Kidney glomerular epithelial cell (primary cell): ENCODE measurements at regions not wholly inside any gene's neighbourhood (a gene's known extent, or its start where the extent isn't known, plus 50 kb on each side); places are given as distances from the start of the nearest gene placed in this dataset.
A peak's percentile ranks its signal among the peaks of the same experiment; 100 is the strongest.

Experiments used
- DNase-seq: peaks from one replicate; lab custom pipeline; 2025; lab: John Stamatoyannopoulos, UW

DNA sequence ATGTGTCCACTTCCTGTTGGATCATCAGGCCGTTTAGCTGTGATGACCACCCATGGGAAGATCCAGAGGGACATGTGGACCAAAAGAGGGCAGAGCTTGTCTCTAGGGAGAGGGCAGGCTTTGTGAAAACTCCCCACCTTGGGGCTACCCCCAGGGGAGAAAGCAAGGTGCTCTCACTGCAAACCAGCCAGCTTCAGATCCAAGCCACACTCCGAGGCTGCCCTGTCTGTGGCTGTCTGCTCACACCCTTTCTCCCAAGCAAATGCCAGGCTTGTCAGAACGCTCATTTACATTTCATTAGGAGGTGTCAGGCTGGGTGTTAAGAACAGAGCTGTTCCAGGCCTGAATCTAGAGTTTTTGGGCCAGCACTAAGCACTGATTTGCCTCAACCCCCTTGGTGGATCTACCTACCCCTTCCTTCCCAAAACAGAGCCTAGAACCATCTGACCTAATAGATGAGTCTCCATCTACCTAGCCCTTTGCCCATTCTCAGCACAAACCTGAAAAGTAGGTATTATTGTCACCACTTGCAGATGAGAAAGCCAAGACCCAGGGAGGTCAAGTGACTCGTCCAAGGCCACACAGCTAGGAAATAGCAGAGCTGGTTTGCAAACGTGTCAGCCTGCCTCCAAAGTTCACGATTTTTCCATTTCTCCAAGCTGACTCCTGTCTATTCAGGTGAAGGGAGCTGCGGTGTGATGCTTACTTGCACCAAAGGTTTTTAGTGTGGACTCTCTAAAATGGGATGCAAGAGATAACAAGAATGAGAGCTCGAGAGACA lies 130.9 kb downstream of the EMX2 start:
- DNase-seq: no peak

GRCh38 chr10:117674201-117674600 lies 131.7 kb downstream of the EMX2 start:
- no peak for DNase-seq

DNA sequence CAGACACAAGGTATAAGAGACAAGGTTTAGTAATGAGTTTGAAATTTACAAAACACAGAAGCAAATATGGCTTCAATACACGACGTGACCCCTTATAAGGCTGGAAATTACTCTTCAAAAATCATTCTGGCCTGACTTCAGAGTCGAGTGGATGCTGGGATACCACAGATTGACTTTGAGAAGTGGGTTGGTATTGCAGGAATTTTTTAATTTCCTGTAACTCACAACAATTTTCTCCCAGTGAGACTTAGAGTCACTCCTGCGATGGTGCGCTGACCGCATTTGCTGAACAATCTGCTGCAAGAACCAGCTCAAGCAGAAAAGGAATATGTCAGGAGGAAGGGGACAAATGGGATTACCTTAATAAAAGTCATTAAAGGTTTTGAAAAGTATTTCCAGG lies 132.1 kb downstream of the EMX2 start:
- DNase-seq: peak; percentile 16

DNA sequence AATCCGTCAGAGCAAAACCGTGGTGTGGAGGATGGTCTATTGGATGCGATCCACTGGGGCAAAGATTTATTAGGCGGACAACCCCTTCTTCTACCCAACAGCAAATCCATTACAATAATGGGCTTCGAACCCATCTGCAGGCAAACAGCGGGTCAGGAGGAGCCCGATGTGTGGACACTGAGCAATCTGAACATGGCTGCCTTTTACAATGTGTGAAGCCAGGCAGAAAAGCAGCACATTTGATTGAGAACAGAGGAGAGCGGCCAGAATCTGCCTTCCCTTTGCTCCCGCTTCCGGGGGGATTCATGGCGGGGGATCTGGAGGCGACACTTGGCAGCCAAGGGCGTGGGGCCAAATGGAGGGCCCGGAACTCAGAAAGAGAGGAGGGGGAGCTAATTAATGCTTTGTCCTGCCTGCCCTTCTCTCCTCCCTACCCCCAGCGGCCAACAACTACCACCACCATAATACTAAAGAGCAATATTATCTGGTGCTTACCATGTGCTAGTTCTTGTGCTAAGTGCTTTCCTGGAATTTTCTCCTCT lies 133.0 kb downstream of the EMX2 start:
- DNase-seq: no peak

- DNase-seq: no peak
Measured at GRCh38 chr10:117677239-117677638, 134.7 kb downstream of the EMX2 start.

DNA sequence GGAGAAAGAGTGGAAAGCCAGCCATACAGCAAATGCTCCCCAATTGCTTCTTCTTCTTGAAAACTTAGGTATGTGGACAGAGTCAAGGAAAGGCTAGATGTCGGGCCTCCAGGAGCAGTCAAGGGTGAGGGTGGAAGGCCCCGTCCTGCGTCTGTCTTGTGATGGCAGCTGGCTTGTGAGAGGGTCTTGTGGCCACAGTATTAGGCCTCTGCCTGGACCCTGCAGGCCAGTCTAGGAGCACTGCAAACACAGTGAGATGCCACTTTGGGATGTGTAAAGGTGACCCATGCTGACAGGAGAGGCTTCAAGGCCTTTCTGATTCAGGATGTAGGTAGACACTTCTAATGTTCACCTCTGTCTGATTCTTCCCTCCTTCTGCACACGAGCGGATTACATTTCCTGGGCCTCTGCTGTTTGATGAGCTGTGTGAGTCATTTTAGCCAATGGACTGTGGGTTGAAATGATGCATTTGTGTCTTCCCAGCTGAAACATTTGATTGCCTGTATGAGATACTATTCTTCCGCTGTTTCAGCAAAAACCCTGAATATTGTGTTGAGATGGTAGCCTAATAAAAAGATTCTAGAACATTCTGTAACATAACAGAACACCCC lies 135.4 kb downstream of the EMX2 start:
- DNase-seq: peak; percentile 84

- peak; percentile 92 for DNase-seq
Measured at GRCh38 chr10:117680601-117681000, 138.1 kb downstream of the EMX2 start.

GRCh38 chr10:117681104-117681503 lies 138.6 kb downstream of the EMX2 start:
- no peak for DNase-seq

- DNase-seq: no peak
Measured at GRCh38 chr10:117684046-117684610, 141.6 kb downstream of the EMX2 start.

DNA sequence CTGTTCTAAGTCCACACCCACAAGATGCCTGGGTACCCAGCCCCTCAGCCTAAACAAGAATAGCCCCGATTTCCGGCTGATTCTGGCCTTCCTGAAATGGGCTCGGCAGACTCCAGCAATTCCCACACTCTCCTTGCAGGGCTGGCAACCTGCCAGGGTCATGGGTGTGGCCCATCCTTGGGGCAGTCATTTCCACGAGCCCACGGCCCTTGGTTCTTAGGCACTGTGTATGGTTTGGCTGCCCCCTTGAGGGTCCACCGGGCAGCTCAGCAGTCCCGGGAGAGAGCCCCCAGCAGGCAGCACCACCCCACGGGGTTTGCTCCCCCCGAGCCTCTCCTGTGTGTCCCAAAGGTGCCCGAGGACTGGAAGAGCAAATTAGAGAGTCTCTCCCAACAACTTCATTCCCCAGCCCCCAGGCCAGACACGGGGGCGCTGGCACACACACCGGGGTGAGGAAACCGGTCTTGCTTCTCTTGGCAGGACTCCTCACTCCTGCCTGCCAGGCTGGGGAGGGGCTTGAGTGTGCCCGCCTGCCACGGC lies 142.2 kb downstream of the EMX2 start:
- DNase-seq: no peak

- no peak for DNase-seq
Measured at GRCh38 chr10:117685431-117685830, 142.9 kb downstream of the EMX2 start.

DNA sequence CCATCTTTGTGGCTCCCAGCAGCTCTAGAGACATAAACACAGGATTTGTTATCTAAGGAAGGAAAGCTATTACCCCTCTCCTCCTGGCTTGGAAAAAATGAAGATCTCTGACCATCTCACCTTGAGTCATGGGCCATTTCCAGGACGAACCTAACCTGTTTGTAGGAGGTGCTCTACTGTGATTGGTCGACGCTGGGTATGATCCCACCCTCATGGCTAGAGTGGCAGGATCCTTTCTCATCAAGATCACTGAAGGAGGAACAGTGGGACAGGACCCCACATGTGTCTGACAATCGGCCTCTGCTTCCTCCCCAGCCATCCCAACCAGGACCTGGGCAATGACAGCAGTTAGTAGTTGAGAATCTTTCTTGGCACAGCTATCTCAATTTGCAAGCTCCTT lies 144.1 kb downstream of the EMX2 start:
- DNase-seq: no peak

DNA sequence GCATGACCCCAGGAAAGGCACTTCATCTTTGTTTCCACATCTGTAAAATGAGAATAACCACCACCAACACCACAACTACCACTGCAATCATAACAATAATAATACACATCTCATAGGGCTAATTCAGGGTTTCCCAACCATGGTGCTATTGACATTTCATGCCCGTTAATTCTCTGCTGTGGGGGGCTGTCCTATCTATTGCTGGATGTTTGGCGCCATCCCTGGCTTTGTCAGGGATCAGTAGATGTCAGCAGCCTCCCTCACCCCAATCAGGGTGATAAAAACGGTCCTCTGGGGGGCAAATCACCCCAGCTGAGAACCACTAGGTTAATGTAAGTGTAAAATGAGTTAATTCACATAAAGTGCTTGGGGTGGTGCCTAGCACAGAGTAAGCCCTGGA lies 145.8 kb downstream of the EMX2 start:
- DNase-seq: no peak

GRCh38 chr10:117689566-117689965 lies 147.0 kb downstream of the EMX2 start:
- no peak for DNase-seq

GRCh38 chr10:117690359-117690758 lies 147.8 kb downstream of the EMX2 start:
- no peak for DNase-seq

- DNase-seq: no peak
Measured at GRCh38 chr10:117694190-117694589, 151.6 kb downstream of the EMX2 start.

DNA sequence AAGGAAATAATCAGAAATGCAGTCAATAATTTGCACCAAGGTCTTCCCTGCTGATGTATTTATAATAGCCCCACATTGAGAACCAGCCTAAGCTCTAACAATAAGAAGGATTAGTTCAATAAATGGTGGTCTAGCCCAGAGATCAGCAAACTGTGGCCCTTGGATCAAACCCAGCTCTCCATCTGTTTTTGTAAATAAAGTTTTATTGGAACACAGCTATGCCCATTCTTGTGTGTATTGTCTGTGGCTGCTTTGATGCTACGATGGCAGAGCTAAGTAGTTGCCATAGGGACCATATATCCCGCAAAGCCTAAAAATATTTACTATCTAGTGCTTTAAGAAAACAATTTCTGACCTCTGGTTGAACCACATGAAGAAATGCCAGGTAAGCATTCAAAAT lies 154.9 kb downstream of the EMX2 start:
- DNase-seq: no peak

DNA sequence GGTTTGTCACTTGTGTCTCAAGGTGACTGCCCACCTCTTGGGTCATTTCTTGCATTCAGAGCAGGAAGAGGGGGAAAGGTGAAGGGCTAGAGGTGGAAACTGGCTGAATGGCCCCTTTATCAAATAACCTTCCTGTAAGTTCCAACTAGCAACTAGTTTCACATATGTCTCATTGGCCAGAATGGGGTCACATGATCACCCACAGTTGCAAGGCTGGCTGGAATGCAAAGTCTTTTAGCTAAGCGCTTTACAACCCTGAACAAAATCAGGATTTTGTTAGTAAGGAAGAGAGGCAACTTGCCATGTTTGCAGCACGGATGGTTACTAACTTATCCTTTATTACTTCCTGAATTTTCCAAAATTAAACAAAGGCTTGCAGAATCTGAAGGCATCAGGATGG lies 156.3 kb downstream of the EMX2 start:
- no peak for DNase-seq

DNA sequence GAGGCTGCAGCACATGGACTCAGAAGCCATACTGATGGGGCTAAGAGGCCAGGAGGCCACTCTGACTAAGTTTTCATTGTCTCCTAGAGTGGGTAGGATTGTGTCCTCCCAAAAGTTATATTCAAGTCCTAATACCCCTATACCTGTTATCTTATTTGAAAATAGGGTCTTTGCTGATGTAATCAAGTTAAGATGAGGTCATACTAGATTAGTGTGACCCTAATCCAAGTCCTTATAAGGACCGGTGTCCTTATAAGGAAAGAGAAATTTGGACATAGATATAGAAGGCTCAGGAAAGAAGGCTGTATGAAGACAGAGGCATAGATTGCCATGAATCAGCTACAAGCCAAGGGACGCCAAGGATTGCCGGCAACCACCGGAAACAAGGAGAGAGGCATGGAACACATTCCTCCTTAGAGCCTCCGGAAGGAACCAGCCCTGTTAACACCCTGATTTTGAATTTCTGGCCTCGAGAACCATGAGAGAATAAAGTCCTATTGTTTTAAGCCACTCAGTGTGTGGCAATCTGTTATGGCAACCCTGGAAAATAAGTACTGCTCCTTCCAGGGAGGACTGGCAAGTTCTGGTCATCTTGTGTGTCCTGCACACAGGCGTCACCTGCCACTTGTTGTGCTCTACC lies 157.0 kb downstream of the EMX2 start:
- no peak for DNase-seq

GRCh38 chr10:117710181-117710798 lies 167.7 kb downstream of the EMX2 start:
- DNase-seq: no peak

DNA sequence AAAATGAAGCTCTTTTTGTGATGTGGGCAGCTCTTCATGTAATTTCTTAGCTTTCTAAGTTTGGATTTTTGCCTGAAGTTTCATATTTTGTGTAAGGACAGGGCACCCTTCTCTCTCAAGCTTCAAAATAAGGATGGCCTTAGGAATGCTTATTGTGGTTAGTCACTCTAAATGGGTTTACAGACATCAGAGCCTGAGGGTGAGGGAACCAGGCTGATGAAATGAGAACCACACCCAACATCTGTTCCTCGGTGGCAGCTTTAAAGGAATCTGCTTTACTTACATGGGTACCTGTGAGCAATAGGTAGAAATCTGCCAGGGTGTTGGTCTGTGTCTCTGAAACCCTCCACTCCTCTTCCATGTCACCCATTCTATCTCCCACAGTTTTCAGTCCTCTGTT lies 174.3 kb downstream of the EMX2 start:
- no peak for DNase-seq
